Neuronal stem cell (in vitro differentiated cells): ENCODE measurements at regions not wholly inside any gene's neighbourhood (a gene's known extent, or its start where the extent isn't known, plus 50 kb on each side); places are given as distances from the start of the nearest gene placed in this dataset.

Experiments
- DNase-seq: peaks from one replicate; pipeline ENCODE4 v3.0.0-alpha.2; 2013; ENCODE audit warnings: low spot score
- H2AFZ ChIP-seq: one replicate; pipeline ENCODE4 v1.6.1; 2013; ENCODE audit warnings: mild to moderate bottlenecking, low read length, inconsistent platforms
- H2AK5ac ChIP-seq: 2 replicates; pipeline ENCODE4 v1.6.1; 2013; ENCODE audit warnings: low read depth, mild to moderate bottlenecking, inconsistent platforms, low read length, moderate library complexity, mixed read lengths
- H2BK120ac ChIP-seq: 2 replicates; pipeline ENCODE4 v1.6.1; 2013; ENCODE audit warnings: low read depth, mild to moderate bottlenecking, inconsistent platforms, low read length, moderate library complexity, mixed read lengths
- H2BK12ac ChIP-seq: one replicate; pipeline ENCODE4 v1.6.1; 2013; ENCODE audit warnings: low read length, inconsistent platforms
- H2BK15ac ChIP-seq: 2 replicates; pipeline ENCODE4 v1.6.1; 2013; ENCODE audit warnings: mild to moderate bottlenecking, low read length, inconsistent platforms, mixed read lengths
- H2BK5ac ChIP-seq: one replicate; pipeline ENCODE4 v1.6.1; 2013; ENCODE audit warnings: inconsistent platforms, mild to moderate bottlenecking, low read length, moderate library complexity
- H3K14ac ChIP-seq: one replicate; pipeline ENCODE4 v1.6.1; 2013; ENCODE audit warnings: low read length, inconsistent platforms
- H3K18ac ChIP-seq: 2 replicates; pipeline ENCODE4 v1.6.1; 2013; ENCODE audit warnings: low read length, inconsistent platforms
- H3K23ac ChIP-seq: 2 replicates; pipeline ENCODE4 v1.6.1; 2013; ENCODE audit warnings: low read depth, mild to moderate bottlenecking, mixed read lengths, low read length, inconsistent platforms; ENCODE audit not compliant: poor library complexity
- H3K27ac ChIP-seq: replicated peaks from 3 replicates; pipeline ENCODE4 v1.5.1; 2013; ENCODE audit warnings: low read length, inconsistent platforms
- H3K27me3 ChIP-seq, 3 experiments: 2 replicates each; pipeline ENCODE4 v1.6.1; 2013; ENCODE audit warnings: low read length in 3 of 3, mild to moderate bottlenecking in 2 of 3, inconsistent platforms in 1 of 3, low read depth in 1 of 3, mixed read lengths in 1 of 3, moderate library complexity in 1 of 3; ENCODE audit not compliant: control insufficient read depth in 3 of 3, insufficient read depth in 3 of 3
- H3K36me3 ChIP-seq, 2 donors: replicated peaks in 1 of 2; 2 replicates each; pipeline ENCODE4 v1.6.1; 2013; ENCODE audit warnings: low read length in 2 of 2; ENCODE audit not compliant: control insufficient read depth in 2 of 2, insufficient read depth in 2 of 2
- H3K4ac ChIP-seq: 2 replicates; pipeline ENCODE4 v1.6.1; 2013; ENCODE audit warnings: inconsistent platforms, mild to moderate bottlenecking, low read length, moderate library complexity
- H3K4me1 ChIP-seq, 2 donors: 1 replicate in 1 of 2; 2 replicates in 1 of 2; pipeline ENCODE4 v1.6.1; 2013; ENCODE audit warnings: low read length in 2 of 2, low read depth in 1 of 2; ENCODE audit not compliant: control insufficient read depth in 2 of 2, insufficient read depth in 1 of 2
- H3K4me2 ChIP-seq: one replicate; pipeline ENCODE4 v1.6.1; 2013; ENCODE audit warnings: mild to moderate bottlenecking, low read length, inconsistent platforms; ENCODE audit not compliant: insufficient read depth, poor library complexity, severe bottlenecking
- H3K4me3 ChIP-seq, 2 donors: 2 replicates each; pipeline ENCODE4 v1.5.1; 2013; ENCODE audit warnings: low read length in 2 of 2, mild to moderate bottlenecking in 2 of 2, inconsistent platforms in 1 of 2, moderate library complexity in 1 of 2
- H3K79me1 ChIP-seq: one replicate; pipeline ENCODE4 v1.6.1; 2013; ENCODE audit warnings: low read depth, mild to moderate bottlenecking, inconsistent platforms, low read length, moderate library complexity
- H3K9ac ChIP-seq: one replicate; pipeline ENCODE4 v1.6.1; 2013; ENCODE audit warnings: mild to moderate bottlenecking, low read depth, low read length, inconsistent platforms; ENCODE audit not compliant: poor library complexity
- H3K9me3 ChIP-seq, 2 donors: replicated peaks in 1 of 2; 2 replicates each; pipeline versions ENCODE3 to v1.6.1; 2013; ENCODE audit warnings: low read length in 2 of 2, mild to moderate bottlenecking in 2 of 2, inconsistent platforms in 1 of 2, low read depth in 1 of 2, mixed read lengths in 1 of 2, moderate library complexity in 1 of 2; ENCODE audit not compliant: control insufficient read depth in 2 of 2, insufficient read depth in 1 of 2
- H4K8ac ChIP-seq: one replicate; pipeline ENCODE4 v1.6.1; 2013; ENCODE audit warnings: low read depth, mild to moderate bottlenecking, inconsistent platforms, low read length, moderate library complexity
- H4K91ac ChIP-seq: one replicate; pipeline ENCODE4 v1.6.1; 2013; ENCODE audit warnings: low read length, low read depth, mild to moderate bottlenecking, inconsistent platforms; ENCODE audit not compliant: poor library complexity
- WGBS, 2 donors: extraction: QIAGEN DNeasy Blood & Tissue Kit; methylation state at CpG; one replicate each; pipeline ENCODE4 v1.1.7; 2013; ENCODE audit warnings: missing lambda C conversion rate in 2 of 2, mixed read lengths in 1 of 2; ENCODE audit not compliant: insufficient read length in 2 of 2, insufficient replicate concordance in 1 of 2; ENCODE audit errors: extremely low coverage in 2 of 2; 5-methylcytosine and 5-hydroxymethylcytosine counted together

- Histone ChIP-seq H3K4me1 (peaks cover 0 to 2% of the 10 kb centered on the region in 2 donors), H2BK15ac (no peak overlapping the region), H3K36me3 (no peaks in the 10 kb centered on the region), H4K91ac (no peak overlapping the region), H3K18ac (no peak overlapping the region), H3K79me1 (no peaks in the 10 kb centered on the region), H2BK120ac (no peak overlapping the region), H3K9me3 (no peaks in the 10 kb centered on the region), H3K4me3 (no peak overlapping the region), H3K4ac (no peak overlapping the region), H2AK5ac (no peak overlapping the region), H3K4me2 (no peak overlapping the region), H4K8ac (no peak overlapping the region), H3K9ac (no peak overlapping the region), H3K14ac (no peak overlapping the region), H2BK12ac (no peak overlapping the region), H2AFZ (no peak overlapping the region), H3K27me3 (no peaks in the 10 kb centered on the region), H3K27ac (no peak overlapping the region), H3K23ac (no peak overlapping the region), H2BK5ac (no peak overlapping the region)
- no CpG with 5 or more reads among the region's 6 CpGs for WGBS, 2 donors
- no peak for DNase-seq
These were observed 431.9 kb upstream of the RUNX1 start for GRCh38 chr21:35481005-35481404.

GRCh38 chr21:35479529-35479928 lies 430.4 kb upstream of the RUNX1 start:
- H2BK120ac ChIP-seq = no peak overlapping the region
- no peak overlapping the region for H4K91ac ChIP-seq
- H3K18ac ChIP-seq = no peak overlapping the region
- H3K79me1 ChIP-seq = no peaks in the 10 kb centered on the region
- H3K4me1 ChIP-seq = peaks cover 0 to 2% of the 10 kb centered on the region in 2 donors
- no peak overlapping the region for H3K4me2 ChIP-seq
- no peak overlapping the region for H3K4ac ChIP-seq
- H3K4me3 ChIP-seq = no peak overlapping the region
- no peak overlapping the region for H3K23ac ChIP-seq
- H3K9me3 ChIP-seq = no peaks in the 10 kb centered on the region
- H2AK5ac ChIP-seq = no peak overlapping the region
- no peak overlapping the region for H2BK15ac ChIP-seq
- H3K27ac ChIP-seq = no peak overlapping the region
- no peak overlapping the region for H4K8ac ChIP-seq
- no peaks in the 10 kb centered on the region for H3K27me3 ChIP-seq
- H2BK12ac ChIP-seq = no peak overlapping the region
- no peak overlapping the region for H3K9ac ChIP-seq
- DNase-seq = no peak
- H2AFZ ChIP-seq = no peak overlapping the region
- no peak overlapping the region for H3K14ac ChIP-seq
- no peaks in the 10 kb centered on the region for H3K36me3 ChIP-seq
- no CpG with 5 or more reads among the region's 1 CpG for WGBS, 2 donors
- H2BK5ac ChIP-seq = no peak overlapping the region

GRCh38 chr21:35479065-35479448 lies 430.0 kb upstream of the RUNX1 start:
- Histone ChIP-seq H2BK120ac (no peak overlapping the region), H3K27me3 (no peaks in the 10 kb centered on the region), H3K4ac (no peak overlapping the region), H3K23ac (no peak overlapping the region), H3K4me3 (no peak overlapping the region), H3K4me1 (peaks cover 0 to 2% of the 10 kb centered on the region in 2 donors), H3K4me2 (no peak overlapping the region), H2AK5ac (no peak overlapping the region), H3K18ac (no peak overlapping the region), H2AFZ (no peak overlapping the region), H2BK15ac (no peak overlapping the region), H3K36me3 (no peaks in the 10 kb centered on the region), H2BK5ac (no peak overlapping the region), H3K27ac (no peak overlapping the region), H3K14ac (no peak overlapping the region), H3K9me3 (no peaks in the 10 kb centered on the region), H3K9ac (no peak overlapping the region), H3K79me1 (no peaks in the 10 kb centered on the region), H2BK12ac (no peak overlapping the region), H4K8ac (no peak overlapping the region), H4K91ac (no peak overlapping the region)
- DNase-seq = no peak

DNA sequence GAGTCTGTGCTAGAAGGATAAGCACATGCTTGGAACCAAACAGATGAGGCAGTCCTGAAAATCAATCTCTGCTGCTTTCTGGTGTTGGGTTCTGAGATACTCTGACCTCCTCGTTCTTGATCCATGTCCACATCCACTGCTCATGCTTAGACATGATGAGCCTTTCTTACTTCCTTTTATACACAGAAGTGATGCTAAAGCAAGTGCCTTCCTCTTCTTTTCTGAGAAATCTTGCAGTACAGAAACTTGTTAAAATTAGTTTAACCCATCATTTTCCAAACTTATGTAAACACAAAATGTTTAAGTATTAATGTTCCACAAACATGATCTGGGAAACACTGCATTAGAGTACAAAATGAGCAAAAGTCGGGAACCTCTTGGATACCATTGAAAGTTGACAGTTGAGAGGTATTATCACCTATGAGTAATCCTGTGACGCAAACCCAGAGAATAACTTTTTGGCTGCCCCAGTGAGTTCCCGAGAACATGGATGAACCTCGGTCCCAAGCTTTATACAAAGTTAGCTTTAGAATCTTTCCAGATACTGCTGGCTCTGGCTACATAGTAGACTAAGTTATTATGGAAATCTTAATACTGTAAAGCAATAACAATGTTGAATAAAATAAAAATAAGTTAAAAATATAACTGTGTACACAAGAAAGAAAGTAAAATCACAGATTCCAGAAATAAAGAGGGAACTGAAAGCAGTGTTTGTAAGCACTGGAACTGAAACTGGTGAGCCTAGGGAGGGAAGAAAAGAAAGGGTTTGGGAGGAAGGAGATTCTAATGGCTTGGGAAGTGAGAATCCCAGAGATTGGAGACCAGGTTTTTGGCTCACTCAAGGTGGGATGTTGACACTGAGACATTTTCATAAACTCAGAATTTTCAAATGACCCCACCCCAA lies 429.3 kb upstream of the RUNX1 start:
- no peak overlapping the region for H3K27ac ChIP-seq
- H3K36me3 ChIP-seq = no peaks in the 10 kb centered on the region
- no peak overlapping the region for H4K8ac ChIP-seq
- H2BK5ac ChIP-seq = no peak overlapping the region
- WGBS, 2 donors = no CpG with 5 or more reads among the region's 5 CpGs
- no peak overlapping the region for H3K4me3 ChIP-seq
- no peaks in the 10 kb centered on the region for H3K27me3 ChIP-seq
- no peak overlapping the region for H2AK5ac ChIP-seq
- H3K4me1 ChIP-seq = peaks cover 0 to 2% of the 10 kb centered on the region in 2 donors
- no peak overlapping the region for H3K9ac ChIP-seq
- H2BK15ac ChIP-seq = no peak overlapping the region
- H2BK120ac ChIP-seq = no peak overlapping the region
- H3K79me1 ChIP-seq = no peaks in the 10 kb centered on the region
- no peak overlapping the region for H4K91ac ChIP-seq
- H3K14ac ChIP-seq = no peak overlapping the region
- no peaks in the 10 kb centered on the region for H3K9me3 ChIP-seq
- no peak overlapping the region for H2AFZ ChIP-seq
- no peak overlapping the region for H3K4me2 ChIP-seq
- no peak overlapping the region for H3K4ac ChIP-seq
- no peak overlapping the region for H3K18ac ChIP-seq
- no peak for DNase-seq
- H3K23ac ChIP-seq = no peak overlapping the region
- H2BK12ac ChIP-seq = no peak overlapping the region
